ENCODE measurements at regions not wholly inside any gene's neighbourhood (a gene's known extent, or its start where the extent isn't known, plus 50 kb on each side); places are given as distances from the start of the nearest gene placed in this dataset.

DNA sequence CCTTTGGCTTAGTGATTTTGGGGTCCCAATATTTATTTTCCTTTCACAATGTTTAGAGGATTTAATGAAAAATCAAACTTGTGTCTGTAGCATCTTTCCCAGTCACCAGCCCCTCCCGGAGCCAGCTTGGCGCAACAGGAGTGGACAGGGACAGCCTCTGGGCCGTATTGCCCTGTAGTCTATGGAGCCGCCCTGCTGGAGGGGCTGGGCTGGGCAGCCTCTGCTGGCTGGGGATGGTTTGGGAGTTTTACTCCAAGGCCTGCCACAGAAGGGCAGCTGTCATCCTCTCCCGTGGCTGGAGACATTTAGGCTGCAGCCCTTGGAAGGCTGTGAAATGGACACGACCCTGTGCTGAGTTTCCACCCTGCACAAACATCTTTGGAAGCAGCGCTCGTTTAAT lies 89.4 kb upstream of the RGMA start:
- FAIRE-seq, result no peak
- no peak for DNase-seq (ENCODE audit: extremely low spot score, insufficient read length, low read depth)

DNA sequence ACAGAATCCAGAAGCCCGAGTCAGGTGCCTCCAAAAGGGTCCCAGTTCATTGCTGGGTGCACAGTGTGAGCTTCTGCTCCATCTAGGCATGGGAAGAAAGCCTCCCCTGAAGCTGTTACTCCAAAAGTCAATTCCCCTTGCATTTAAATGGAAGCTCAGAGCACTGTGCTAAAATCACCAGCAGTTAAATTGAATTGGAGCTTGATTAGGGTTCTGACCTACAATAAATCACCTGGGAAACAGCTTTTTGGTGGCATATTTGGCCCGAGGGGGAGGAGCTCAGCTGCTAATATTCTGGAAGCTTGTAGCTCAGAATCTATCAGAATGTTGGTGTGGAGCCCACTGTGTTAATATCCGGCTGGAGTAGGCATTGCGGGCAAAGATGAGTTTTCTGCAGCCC lies 87.1 kb upstream of the RGMA start:
- DNase-seq (ENCODE audit: extremely low spot score, insufficient read length, low read depth) (no peak), FAIRE-seq (no peak)

DNA sequence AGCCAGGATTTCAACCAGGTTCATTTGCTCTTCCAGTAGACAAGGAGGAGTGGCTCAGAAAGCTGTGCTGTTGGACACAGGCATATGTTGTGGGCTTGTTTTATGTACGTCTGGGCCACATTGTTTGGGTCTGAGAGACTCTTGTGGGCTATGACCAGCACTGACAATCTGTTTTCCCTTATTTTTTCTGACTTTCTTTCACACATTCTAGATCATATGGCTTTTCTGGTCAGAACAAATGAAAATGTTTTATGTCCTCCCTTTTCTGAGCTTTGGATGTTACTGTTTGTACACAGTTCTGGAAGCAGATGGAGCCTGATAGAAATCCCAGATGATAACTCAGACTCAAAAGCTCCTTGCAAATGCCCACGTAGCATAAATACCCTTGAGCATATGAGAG lies 85.8 kb upstream of the RGMA start:
- FAIRE-seq (no peak), DNase-seq (ENCODE audit: extremely low spot score, insufficient read length, low read depth) (no peak)

- no peak for DNase-seq (ENCODE audit: extremely low spot score, insufficient read length, low read depth)
Measured at GRCh38 chr15:93173369-93173768, 84.4 kb upstream of the RGMA start.

DNA sequence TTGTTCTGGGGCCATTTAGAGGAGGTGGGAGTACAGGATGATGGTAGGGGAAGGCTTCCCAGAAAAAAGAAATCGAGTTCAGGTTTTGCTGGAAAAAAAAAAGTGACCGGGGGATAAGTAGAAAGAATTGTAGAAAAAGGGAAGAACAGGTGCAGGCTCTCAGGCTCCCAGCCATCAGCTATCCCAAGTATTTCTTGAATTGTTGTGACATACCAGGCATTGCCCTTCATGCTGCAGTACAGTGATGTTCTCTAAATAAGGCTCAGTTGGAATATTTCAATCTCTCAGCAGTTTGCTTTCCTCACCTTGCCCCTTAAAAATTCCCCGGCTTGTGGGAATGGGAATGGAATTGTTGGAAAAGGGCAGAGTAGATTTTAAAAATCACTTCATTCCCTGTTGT lies 82.5 kb upstream of the RGMA start:
- DNase-seq (ENCODE audit: extremely low spot score, insufficient read length, low read depth), result no peak

More at GRCh38 chr15:93173369-93173768, 84.4 kb upstream of the RGMA start:
- no peak for FAIRE-seq

GRCh38 chr15:93170329-93170728 lies 81.3 kb upstream of the RGMA start:
- no peak for DNase-seq (ENCODE audit: extremely low spot score, insufficient read length, low read depth)
- no peak for FAIRE-seq

More for the DNA sequence above, 82.5 kb upstream of the RGMA start:
- no peak for FAIRE-seq

- DNase-seq (ENCODE audit: extremely low spot score, insufficient read length, low read depth), result no peak
- no peak for FAIRE-seq
Measured at GRCh38 chr15:93168910-93169309, 79.9 kb upstream of the RGMA start.

DNA sequence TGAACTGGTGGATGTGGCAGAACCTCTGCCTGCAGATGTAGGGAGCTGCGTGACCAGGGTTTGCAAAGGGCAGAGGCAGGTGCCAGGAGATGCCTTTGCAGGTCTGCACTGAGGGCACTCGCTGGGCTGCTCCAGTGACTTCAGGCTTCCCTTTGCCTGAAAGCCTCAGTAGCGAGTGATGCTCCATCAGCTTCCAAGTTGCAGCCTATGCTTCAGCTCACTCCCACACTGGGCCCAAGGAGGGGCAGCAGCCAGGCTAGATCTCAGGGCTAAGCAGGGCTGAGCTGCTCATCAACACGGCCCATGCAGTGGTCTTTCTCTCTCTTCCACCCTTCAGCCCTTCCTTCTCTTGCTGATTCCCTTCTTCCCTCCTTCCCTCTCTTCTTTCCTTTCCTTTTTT lies 78.3 kb upstream of the RGMA start:
- FAIRE-seq, result no peak
- no peak for DNase-seq (ENCODE audit: extremely low spot score, insufficient read length, low read depth)

GRCh38 chr15:93166675-93167074 lies 77.7 kb upstream of the RGMA start:
- FAIRE-seq (no peak), DNase-seq (ENCODE audit: extremely low spot score, insufficient read length, low read depth) (no peak)

DNA sequence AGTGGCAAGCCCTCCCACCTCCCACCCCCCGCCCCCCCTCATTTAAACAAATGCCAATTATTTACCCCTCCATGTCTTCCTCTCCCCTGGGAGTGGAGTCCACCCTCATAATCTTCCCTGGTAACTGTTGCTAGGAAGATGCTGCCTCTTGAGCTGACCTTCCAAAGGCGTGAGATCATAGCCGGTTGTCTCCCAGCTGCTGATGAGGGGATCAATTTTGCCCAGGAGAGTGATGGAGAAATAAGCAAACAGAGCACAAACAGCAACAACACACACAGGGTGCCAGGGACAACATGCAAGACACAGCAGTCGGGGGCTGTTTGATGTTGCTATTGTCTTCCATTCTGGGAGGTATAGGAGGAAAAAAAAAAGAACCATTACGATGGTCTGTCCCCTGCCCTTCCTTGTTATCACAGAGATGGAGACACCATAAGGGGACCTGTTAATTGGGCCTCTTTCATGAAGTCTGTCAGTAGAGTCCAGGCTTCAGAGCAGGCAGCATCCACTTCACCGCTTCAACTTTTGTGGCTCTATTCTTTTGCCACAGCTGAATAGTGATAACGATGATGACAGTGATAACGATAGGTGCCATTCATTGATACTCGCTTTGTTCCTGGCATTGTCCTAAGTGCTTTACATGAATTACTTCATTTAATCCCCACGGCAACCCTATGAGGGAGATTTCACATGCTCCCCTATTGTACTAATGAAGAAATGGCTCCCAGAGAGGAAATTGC lies 76.9 kb upstream of the RGMA start:
- FAIRE-seq (no peak), DNase-seq (ENCODE audit: extremely low spot score, insufficient read length, low read depth) (no peak)

DNA sequence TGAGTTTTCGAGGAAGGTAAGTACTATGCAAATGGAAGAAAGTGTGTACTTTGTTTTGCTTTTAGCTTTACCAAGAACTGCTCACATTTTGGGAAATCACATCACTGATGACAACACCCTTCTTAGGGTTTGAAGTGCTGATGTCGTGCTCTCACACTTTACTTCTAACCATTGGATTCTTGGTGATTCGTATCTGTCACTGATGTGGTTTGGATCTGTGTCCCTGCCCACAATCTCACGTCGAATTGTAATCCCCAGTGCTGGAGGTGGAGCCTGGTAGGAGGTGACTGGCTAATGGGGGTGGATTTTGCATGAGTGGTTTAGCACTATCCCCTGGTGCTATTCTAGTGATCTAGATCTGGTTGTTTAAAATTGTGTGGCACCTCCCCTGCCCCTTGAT lies 75.4 kb upstream of the RGMA start:
- DNase-seq (ENCODE audit: extremely low spot score, insufficient read length, low read depth), result no peak
- FAIRE-seq, result no peak

DNA sequence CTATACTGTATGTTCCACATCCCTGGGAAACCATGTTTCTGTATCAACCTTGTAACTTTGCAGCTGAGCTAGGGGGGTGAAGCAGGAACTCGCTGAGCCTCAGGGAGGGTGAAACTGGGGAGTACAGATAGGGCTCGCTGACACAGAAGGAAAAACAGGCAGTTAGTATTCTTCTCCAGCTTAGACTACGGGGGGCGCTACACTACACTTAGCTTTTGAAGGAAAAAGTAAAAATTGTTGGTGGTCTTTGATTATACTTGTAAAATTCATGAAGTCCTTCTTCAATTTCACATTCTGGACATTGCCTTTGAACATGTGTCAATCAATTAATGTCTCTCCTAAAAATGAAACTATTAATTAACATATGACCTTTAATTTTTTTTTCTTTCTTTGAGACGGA lies 73.5 kb upstream of the RGMA start:
- DNase-seq (ENCODE audit: extremely low spot score, insufficient read length, low read depth) (no peak), FAIRE-seq (no peak)

GRCh38 chr15:93159930-93160329 lies 70.9 kb upstream of the RGMA start:
- no peak for DNase-seq (ENCODE audit: extremely low spot score, insufficient read length, low read depth)
- no peak for FAIRE-seq

DNA sequence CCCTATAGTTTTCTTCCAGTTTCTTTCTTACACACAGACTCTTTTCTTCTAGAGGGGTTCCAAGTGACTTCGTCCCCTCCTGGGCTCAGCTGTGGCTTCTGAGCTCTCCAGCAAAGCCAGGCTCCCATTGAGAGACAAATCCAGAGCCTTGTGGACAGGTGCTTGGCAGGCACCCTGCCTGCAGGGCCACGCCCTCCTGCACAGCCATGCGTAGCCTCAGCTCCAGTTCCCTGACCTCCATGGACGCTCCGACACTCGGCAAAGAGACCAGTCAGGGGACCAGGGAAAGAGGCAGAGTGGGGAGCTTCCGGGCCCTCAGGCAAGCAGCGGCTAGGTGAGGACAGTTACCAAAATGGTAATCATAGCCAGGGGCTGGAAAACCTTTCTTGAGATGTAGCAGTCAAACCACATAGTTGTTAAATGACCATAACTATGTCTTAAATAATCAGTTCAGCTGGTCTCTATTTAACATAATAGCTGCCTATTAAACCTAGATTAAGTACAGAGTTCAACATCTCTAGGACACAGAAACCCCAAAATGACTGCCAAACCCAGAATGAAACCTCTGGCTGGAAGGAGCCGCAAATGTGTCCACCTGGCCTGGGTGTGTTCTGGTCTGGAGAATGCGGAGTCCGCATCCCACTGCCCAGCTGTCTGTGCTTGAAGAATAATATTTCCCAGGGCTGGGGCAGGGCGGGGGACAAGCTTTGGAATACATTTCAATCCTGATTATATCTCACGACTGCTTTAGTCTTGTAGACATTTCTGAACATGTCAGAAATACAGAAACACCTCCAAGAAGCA lies 69.3 kb upstream of the RGMA start:
- FAIRE-seq (no peak), DNase-seq (ENCODE audit: extremely low spot score, insufficient read length, low read depth) (no peak)

GRCh38 chr15:93154666-93155065 lies 65.7 kb upstream of the RGMA start:
- DNase-seq (ENCODE audit: extremely low spot score, insufficient read length, low read depth) (no peak), FAIRE-seq (no peak)

GRCh38 chr15:93152951-93153350 lies 63.9 kb upstream of the RGMA start:
- FAIRE-seq, result no peak
- no peak for DNase-seq (ENCODE audit: extremely low spot score, insufficient read length, low read depth)

DNA sequence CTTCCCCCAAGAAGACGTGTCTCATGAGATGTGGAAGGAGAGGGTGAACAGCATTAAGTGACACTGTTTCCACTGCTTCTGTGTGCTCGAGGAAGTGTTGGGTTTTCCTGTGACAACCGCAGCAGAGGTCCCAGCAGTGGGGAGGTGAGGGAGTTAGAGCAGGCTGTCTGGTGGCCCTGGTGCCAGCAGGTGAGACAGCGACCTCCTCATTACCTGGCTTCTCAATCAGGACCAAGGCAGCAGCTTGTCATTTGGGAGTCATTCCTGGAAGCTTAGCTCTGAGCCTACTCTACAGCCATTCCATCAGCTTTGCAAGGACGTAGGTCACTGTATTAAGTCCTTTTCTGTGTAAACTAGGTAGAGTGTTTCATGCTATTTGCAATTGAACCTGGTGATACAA lies 63.3 kb upstream of the RGMA start:
- DNase-seq (ENCODE audit: extremely low spot score, insufficient read length, low read depth) (no peak), FAIRE-seq (no peak)

GRCh38 chr15:93150910-93151881 lies 62.2 kb upstream of the RGMA start:
- FAIRE-seq, result no peak
- DNase-seq (ENCODE audit: extremely low spot score, insufficient read length, low read depth), result no peak

- no peak for DNase-seq (ENCODE audit: extremely low spot score, insufficient read length, low read depth)
- FAIRE-seq, result no peak
Measured at GRCh38 chr15:93146601-93147000, 57.6 kb upstream of the RGMA start.

DNA sequence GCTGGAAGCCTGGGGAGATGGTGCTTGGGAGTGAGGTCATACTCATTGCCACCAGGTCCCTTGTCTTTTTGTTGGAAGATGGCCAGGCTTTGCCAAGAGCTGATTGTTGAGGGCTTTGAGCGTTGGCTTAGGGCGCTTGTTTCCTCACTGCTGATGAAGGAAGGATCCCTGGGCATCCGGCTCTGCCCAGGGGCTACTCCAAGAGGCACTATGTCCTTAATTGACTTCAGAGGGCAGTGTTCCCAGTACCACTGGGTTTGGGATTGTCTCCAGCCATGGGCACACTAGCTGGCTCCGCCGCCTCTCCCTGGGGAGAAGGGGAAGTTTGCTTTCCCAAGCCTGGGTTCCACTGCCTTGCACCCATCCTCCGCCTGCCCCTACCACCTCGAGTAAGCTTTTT lies 57.2 kb upstream of the RGMA start:
- no peak for DNase-seq (ENCODE audit: extremely low spot score, insufficient read length, low read depth)
- no peak for FAIRE-seq
